Stimulated activated naive CD8-positive, alpha-beta T cell treated with anti-CD3 and anti-CD28 coated beads, Interleukin-15, Interleukin-2, amounts not matched to agents 100 ng/mL and 50 ng/mL, for 24 hours (primary cell): ENCODE measurements at regions not wholly inside any gene's neighbourhood (a gene's known extent, or its start where the extent isn't known, plus 50 kb on each side); places are given as distances from the start of the nearest gene placed in this dataset.
"Not testable (repeated sequence)": the region's sequence is repeated elsewhere in the genome, so short reads cannot be mapped to it uniquely, and the experiment has no call there.

ENCODE experiments used
- H3K27ac Mint-ChIP-seq: one replicate; pipeline ENCODE4 v1.8.0; 2021; ENCODE audit warnings: mild to moderate bottlenecking, mixed read lengths
- H3K27me3 Mint-ChIP-seq: one replicate; pipeline ENCODE4 v1.8.0; 2021; ENCODE audit warnings: mixed read lengths
- H3K36me3 Mint-ChIP-seq: one replicate; pipeline ENCODE4 v1.8.0; 2021; ENCODE audit warnings: low read depth, mixed read lengths
- H3K4me1 Mint-ChIP-seq: one replicate; pipeline ENCODE4 v1.8.0; 2021; ENCODE audit warnings: low read depth, mixed read lengths
- H3K4me3 Mint-ChIP-seq: one replicate; pipeline ENCODE4 v1.8.0; 2021; ENCODE audit warnings: mild to moderate bottlenecking, mixed read lengths
- H3K9me3 Mint-ChIP-seq: one replicate; pipeline ENCODE4 v1.8.0; 2021; ENCODE audit warnings: mixed read lengths

- not testable (repeated sequence) for H3K36me3 Mint-ChIP-seq, H3K4me1 Mint-ChIP-seq, H3K4me3 Mint-ChIP-seq, H3K9me3 Mint-ChIP-seq, H3K27ac Mint-ChIP-seq, H3K27me3 Mint-ChIP-seq
These were observed 725.7 kb downstream of the TBC1D22A start for GRCh38 chr22:47488131-47488530.

- H3K9me3 Mint-ChIP-seq, result no peaks in the 10 kb centered on the region
- no peak overlapping the region for H3K27ac Mint-ChIP-seq
- no peaks in the 10 kb centered on the region for H3K4me1 Mint-ChIP-seq
- peak overlapping the region; percentile 44 for H3K4me3 Mint-ChIP-seq
- H3K27me3 Mint-ChIP-seq, result peaks cover 2% of the 10 kb centered on the region
- no peaks in the 10 kb centered on the region for H3K36me3 Mint-ChIP-seq
These were observed 724.3 kb downstream of the TBC1D22A start for GRCh38 chr22:47486569-47487312.

- H3K36me3 Mint-ChIP-seq, result no peaks in the 10 kb centered on the region
- H3K4me1 Mint-ChIP-seq, result no peaks in the 10 kb centered on the region
- H3K9me3 Mint-ChIP-seq, result no peaks in the 10 kb centered on the region
- no peak overlapping the region for H3K4me3 Mint-ChIP-seq
- H3K27ac Mint-ChIP-seq, result no peak overlapping the region
- peaks cover 8% of the 10 kb centered on the region for H3K27me3 Mint-ChIP-seq
These were observed 722.6 kb downstream of the TBC1D22A start for GRCh38 chr22:47484960-47485569.

- Mint-ChIP-seq H3K4me3 (no peak overlapping the region), H3K9me3 (no peaks in the 10 kb centered on the region), H3K36me3 (no peaks in the 10 kb centered on the region), H3K27me3 (peaks cover 25% of the 10 kb centered on the region), H3K4me1 (peaks cover 13% of the 10 kb centered on the region), H3K27ac (no peak overlapping the region)
These were observed 713.8 kb downstream of the TBC1D22A start for GRCh38 chr22:47476231-47476630.

- no peak overlapping the region for H3K4me3 Mint-ChIP-seq
These were observed 712.4 kb downstream of the TBC1D22A start for GRCh38 chr22:47474895-47475294.

GRCh38 chr22:47474464-47474863 lies 712.0 kb downstream of the TBC1D22A start:
- peaks cover 13% of the 10 kb centered on the region for H3K4me1 Mint-ChIP-seq
- H3K9me3 Mint-ChIP-seq, result no peaks in the 10 kb centered on the region
- no peak overlapping the region for H3K27ac Mint-ChIP-seq
- H3K4me3 Mint-ChIP-seq, result no peak overlapping the region
- H3K36me3 Mint-ChIP-seq, result no peaks in the 10 kb centered on the region
- H3K27me3 Mint-ChIP-seq, result peaks cover 20% of the 10 kb centered on the region

More at GRCh38 chr22:47474895-47475294, 712.4 kb downstream of the TBC1D22A start:
- Mint-ChIP-seq H3K9me3 (no peaks in the 10 kb centered on the region), H3K27me3 (peaks cover 25% of the 10 kb centered on the region), H3K4me1 (peaks cover 13% of the 10 kb centered on the region), H3K27ac (no peak overlapping the region), H3K36me3 (no peaks in the 10 kb centered on the region)

GRCh38 chr22:47472636-47473035 lies 710.2 kb downstream of the TBC1D22A start:
- no peaks in the 10 kb centered on the region for H3K36me3 Mint-ChIP-seq
- no peak overlapping the region for H3K27ac Mint-ChIP-seq

GRCh38 chr22:47471406-47471805 lies 709.0 kb downstream of the TBC1D22A start:
- Mint-ChIP-seq H3K9me3 (peaks cover 4% of the 10 kb centered on the region), H3K27ac (no peak overlapping the region), H3K4me3 (no peak overlapping the region), H3K4me1 (peaks cover 13% of the 10 kb centered on the region), H3K36me3 (no peaks in the 10 kb centered on the region), H3K27me3 (peaks cover 21% of the 10 kb centered on the region)

More at GRCh38 chr22:47472636-47473035, 710.2 kb downstream of the TBC1D22A start:
- Mint-ChIP-seq H3K27me3 (peaks cover 16% of the 10 kb centered on the region), H3K4me1 (peaks cover 13% of the 10 kb centered on the region), H3K4me3 (no peak overlapping the region), H3K9me3 (no peaks in the 10 kb centered on the region)

GRCh38 chr22:47465809-47466208 lies 703.4 kb downstream of the TBC1D22A start:
- peaks cover 6% of the 10 kb centered on the region for H3K9me3 Mint-ChIP-seq
- H3K27me3 Mint-ChIP-seq, result peaks cover 17% of the 10 kb centered on the region
- H3K36me3 Mint-ChIP-seq, result no peaks in the 10 kb centered on the region
- no peak overlapping the region for H3K27ac Mint-ChIP-seq
- no peaks in the 10 kb centered on the region for H3K4me1 Mint-ChIP-seq
- no peak overlapping the region for H3K4me3 Mint-ChIP-seq

- no peaks in the 10 kb centered on the region for H3K36me3 Mint-ChIP-seq
- H3K27me3 Mint-ChIP-seq, result peaks cover 14% of the 10 kb centered on the region
These were observed 702.8 kb downstream of the TBC1D22A start for GRCh38 chr22:47465222-47465621.

GRCh38 chr22:47463220-47463619 lies 700.8 kb downstream of the TBC1D22A start:
- Mint-ChIP-seq H3K4me3 (no peak overlapping the region), H3K27ac (no peak overlapping the region), H3K27me3 (peaks cover 11% of the 10 kb centered on the region), H3K9me3 (peaks cover 6% of the 10 kb centered on the region), H3K4me1 (no peaks in the 10 kb centered on the region), H3K36me3 (no peaks in the 10 kb centered on the region)

More at GRCh38 chr22:47465222-47465621, 702.8 kb downstream of the TBC1D22A start:
- Mint-ChIP-seq H3K4me1 (no peaks in the 10 kb centered on the region), H3K4me3 (no peak overlapping the region), H3K9me3 (peaks cover 6% of the 10 kb centered on the region), H3K27ac (no peak overlapping the region)

GRCh38 chr22:47460861-47461260 lies 698.4 kb downstream of the TBC1D22A start:
- H3K9me3 Mint-ChIP-seq, result no peaks in the 10 kb centered on the region
- H3K4me3 Mint-ChIP-seq, result no peak overlapping the region
- no peaks in the 10 kb centered on the region for H3K36me3 Mint-ChIP-seq
- no peak overlapping the region for H3K27ac Mint-ChIP-seq
- no peaks in the 10 kb centered on the region for H3K4me1 Mint-ChIP-seq
- H3K27me3 Mint-ChIP-seq, result peaks cover 6% of the 10 kb centered on the region

- Mint-ChIP-seq H3K27me3 (peaks cover 6% of the 10 kb centered on the region), H3K9me3 (no peaks in the 10 kb centered on the region), H3K36me3 (no peaks in the 10 kb centered on the region), H3K27ac (no peak overlapping the region), H3K4me1 (no peaks in the 10 kb centered on the region), H3K4me3 (no peak overlapping the region)
These were observed 697.7 kb downstream of the TBC1D22A start for GRCh38 chr22:47460176-47460575.

GRCh38 chr22:47458348-47458747 lies 695.9 kb downstream of the TBC1D22A start:
- H3K27me3 Mint-ChIP-seq, result peaks cover 6% of the 10 kb centered on the region
- peaks cover 7% of the 10 kb centered on the region for H3K36me3 Mint-ChIP-seq
- no peaks in the 10 kb centered on the region for H3K4me1 Mint-ChIP-seq
- no peak overlapping the region for H3K27ac Mint-ChIP-seq
- peaks cover 7% of the 10 kb centered on the region for H3K9me3 Mint-ChIP-seq
- no peak overlapping the region for H3K4me3 Mint-ChIP-seq

- peaks cover 7% of the 10 kb centered on the region for H3K36me3 Mint-ChIP-seq
- H3K4me1 Mint-ChIP-seq, result no peaks in the 10 kb centered on the region
- no peak overlapping the region for H3K4me3 Mint-ChIP-seq
- H3K27me3 Mint-ChIP-seq, result peaks cover 10% of the 10 kb centered on the region
- H3K9me3 Mint-ChIP-seq, result peaks cover 14% of the 10 kb centered on the region
- no peak overlapping the region for H3K27ac Mint-ChIP-seq
These were observed 695.3 kb downstream of the TBC1D22A start for GRCh38 chr22:47457509-47458300.
